ENCODE measurements at regions not wholly inside any gene's neighbourhood (a gene's known extent, or its start where the extent isn't known, plus 50 kb on each side); places are given as distances from the start of the nearest gene placed in this dataset.

GRCh38 chr3:30972449-30972848 is 78.0 kb upstream of the GADL1 start:
- H3K9ac ChIP-seq (ENCODE audit: control insufficient read depth, extremely low read depth, insufficient read depth, low read length): no peak overlapping the region
- no peaks in the 10 kb centered on the region for H4K20me1 ChIP-seq (ENCODE audit: control insufficient read depth, extremely low read depth, insufficient read depth, low read length)
- no peak overlapping the region for H2AFZ ChIP-seq (ENCODE audit: control insufficient read depth, low read length)
- FAIRE-seq (no peak), DNase-seq (ENCODE audit: low read depth, low spot score) (no peak)
- no peak overlapping the region for H3K4me2 ChIP-seq (ENCODE audit: control insufficient read depth, extremely low read depth, insufficient read depth, low read depth, low read length)
- dilution Hi-C loops (cut with MboI; ENCODE audit: extremely low pct_ligation_motif_present, low sequenced_read_pairs): no loop called here
- no peaks in the 10 kb centered on the region for H3K79me2 ChIP-seq (ENCODE audit: control insufficient read depth, insufficient read depth, low read length)
- no peaks in the 10 kb centered on the region for H3K4me1 ChIP-seq (ENCODE audit: control insufficient read depth, extremely low read depth, insufficient read depth, low read length)
- H3K4me3 ChIP-seq (ENCODE audit: control insufficient read depth in 2 of 3, extremely low read depth in 1 of 3, insufficient read depth in 2 of 3, low read depth in 1 of 3, low read length in 3 of 3): no peak overlapping the region
- no peak overlapping the region for H3K27ac ChIP-seq (ENCODE audit: control insufficient read depth, insufficient read depth, low read length)
- no peak for TF ChIP-seq EZH2 (IDR thresholded peaks at IDR 0.05; ENCODE audit: low read length)
- no peak for TF ChIP-seq CTCF (optimal IDR thresholded peaks at IDR 0.05 in 1 of 3, IDR thresholded peaks at IDR 0.05 in 1 of 3, conservative IDR thresholded peaks at IDR 0.05 in 1 of 3; ENCODE audit: extremely low read depth in 1 of 3, insufficient read depth in 2 of 3, low read length in 3 of 3)
- H3K9me1 ChIP-seq (ENCODE audit: control insufficient read depth, extremely low read depth, insufficient read depth, low read length): no peaks in the 10 kb centered on the region
- H3K27me3 ChIP-seq (ENCODE audit: control insufficient read depth, extremely low read depth, insufficient read depth, low read length): no peaks in the 10 kb centered on the region
- no peaks in the 10 kb centered on the region for H3K9me3 ChIP-seq (ENCODE audit: control insufficient read depth, low read depth, low read length)
- H3K36me3 ChIP-seq (ENCODE audit: control insufficient read depth in 2 of 2, extremely low read depth in 1 of 2, insufficient read depth in 2 of 2, low read length in 2 of 2): no peaks in the 10 kb centered on the region

- no peak overlapping the region for H3K4me3 ChIP-seq (ENCODE audit: control insufficient read depth in 2 of 3, extremely low read depth in 1 of 3, insufficient read depth in 2 of 3, low read depth in 1 of 3, low read length in 3 of 3)
- no peak overlapping the region for H3K9ac ChIP-seq (ENCODE audit: control insufficient read depth, extremely low read depth, insufficient read depth, low read length)
- H3K36me3 ChIP-seq (ENCODE audit: control insufficient read depth in 2 of 2, extremely low read depth in 1 of 2, insufficient read depth in 2 of 2, low read length in 2 of 2): no peaks in the 10 kb centered on the region
- no peak overlapping the region for H3K27ac ChIP-seq (ENCODE audit: control insufficient read depth, insufficient read depth, low read length)
- no peaks in the 10 kb centered on the region for H4K20me1 ChIP-seq (ENCODE audit: control insufficient read depth, extremely low read depth, insufficient read depth, low read length)
- no peaks in the 10 kb centered on the region for H3K27me3 ChIP-seq (ENCODE audit: control insufficient read depth, extremely low read depth, insufficient read depth, low read length)
- dilution Hi-C loops (cut with MboI; ENCODE audit: extremely low pct_ligation_motif_present, low sequenced_read_pairs): no loop called here
- H3K9me1 ChIP-seq (ENCODE audit: control insufficient read depth, extremely low read depth, insufficient read depth, low read length): no peaks in the 10 kb centered on the region
- FAIRE-seq: no peak
- H3K9me3 ChIP-seq (ENCODE audit: control insufficient read depth, low read depth, low read length): no peaks in the 10 kb centered on the region
- no peak overlapping the region for H2AFZ ChIP-seq (ENCODE audit: control insufficient read depth, low read length)
- no peak for TF ChIP-seq CTCF (optimal IDR thresholded peaks at IDR 0.05 in 1 of 3, IDR thresholded peaks at IDR 0.05 in 1 of 3, conservative IDR thresholded peaks at IDR 0.05 in 1 of 3; ENCODE audit: extremely low read depth in 1 of 3, insufficient read depth in 2 of 3, low read length in 3 of 3)
- TF ChIP-seq EZH2 (IDR thresholded peaks at IDR 0.05; ENCODE audit: low read length): no peak
- H3K4me2 ChIP-seq (ENCODE audit: control insufficient read depth, extremely low read depth, insufficient read depth, low read depth, low read length): no peak overlapping the region
- no peak for DNase-seq (ENCODE audit: low read depth, low spot score)
- no peaks in the 10 kb centered on the region for H3K79me2 ChIP-seq (ENCODE audit: control insufficient read depth, insufficient read depth, low read length)
- H3K4me1 ChIP-seq (ENCODE audit: control insufficient read depth, extremely low read depth, insufficient read depth, low read length): no peaks in the 10 kb centered on the region
These were observed 79.6 kb upstream of the GADL1 start for GRCh38 chr3:30974071-30974470.

All from keratinocyte (primary cell).